ENCODE measurements at regions not wholly inside any gene's neighbourhood (a gene's known extent, or its start where the extent isn't known, plus 50 kb on each side); places are given as distances from the start of the nearest gene placed in this dataset.

- no peak for DNase-seq
Observed at GRCh38 chr4:104418286-104418685, 76.4 kb downstream of the CXXC4 start.

GRCh38 chr4:104417357-104417882, 77.3 kb downstream of the CXXC4 start:
- no peak for DNase-seq

- DNase-seq, result no peak
Observed at GRCh38 chr4:104416725-104417356, 77.9 kb downstream of the CXXC4 start.

GRCh38 chr4:104413487-104413886, 81.2 kb downstream of the CXXC4 start:
- DNase-seq, result no peak

GRCh38 chr4:104412344-104412743, 82.3 kb downstream of the CXXC4 start:
- DNase-seq, result no peak

GRCh38 chr4:104411502-104411901, 83.2 kb downstream of the CXXC4 start:
- no peak for DNase-seq

GRCh38 chr4:104408878-104409277, 85.8 kb downstream of the CXXC4 start:
- DNase-seq, result no peak

- no peak for DNase-seq
Observed at GRCh38 chr4:104404361-104404760, 90.3 kb downstream of the CXXC4 start.

- DNase-seq, result no peak
Observed at GRCh38 chr4:104395168-104395614, 99.5 kb downstream of the CXXC4 start.

- no peak for DNase-seq
Observed at GRCh38 chr4:104394406-104395167, 100.1 kb downstream of the CXXC4 start.

GRCh38 chr4:104393655-104394324, 100.9 kb downstream of the CXXC4 start:
- DNase-seq, result no peak

- no peak for DNase-seq
Observed at GRCh38 chr4:104385713-104386112, 109.0 kb downstream of the CXXC4 start.

- DNase-seq, result no peak
Observed at GRCh38 chr4:104382961-104383360, 111.7 kb downstream of the CXXC4 start.

GRCh38 chr4:104381729-104382128, 113.0 kb downstream of the CXXC4 start:
- DNase-seq, result no peak

GRCh38 chr4:104365618-104366017, 129.1 kb downstream of the CXXC4 start:
- no peak for DNase-seq

- no peak for DNase-seq
Observed at GRCh38 chr4:104353481-104353880, 141.2 kb downstream of the CXXC4 start.

- no peak for DNase-seq
Observed at GRCh38 chr4:104352211-104352610, 142.5 kb downstream of the CXXC4 start.

GRCh38 chr4:104351706-104352105, 143.0 kb downstream of the CXXC4 start:
- no peak for DNase-seq

GRCh38 chr4:104345598-104346242, 149.0 kb downstream of the CXXC4 start:
- DNase-seq, result no peak

- no peak for DNase-seq
Observed at GRCh38 chr4:104344342-104344980, 150.2 kb downstream of the CXXC4 start.

- DNase-seq, result no peak
Observed at GRCh38 chr4:104334410-104334809, 160.3 kb downstream of the CXXC4 start.

GRCh38 chr4:104330125-104330905, 164.4 kb downstream of the CXXC4 start:
- no peak for DNase-seq
